ENCODE measurements at regions not wholly inside any gene's neighbourhood (a gene's known extent, or its start where the extent isn't known, plus 50 kb on each side); places are given as distances from the start of the nearest gene placed in this dataset.
A peak's percentile ranks its signal among the peaks of the same experiment; 100 is the strongest.
"Not testable (repeated sequence)": the region's sequence is repeated elsewhere in the genome, so short reads cannot be mapped to it uniquely, and the experiment has no call there.

DNA sequence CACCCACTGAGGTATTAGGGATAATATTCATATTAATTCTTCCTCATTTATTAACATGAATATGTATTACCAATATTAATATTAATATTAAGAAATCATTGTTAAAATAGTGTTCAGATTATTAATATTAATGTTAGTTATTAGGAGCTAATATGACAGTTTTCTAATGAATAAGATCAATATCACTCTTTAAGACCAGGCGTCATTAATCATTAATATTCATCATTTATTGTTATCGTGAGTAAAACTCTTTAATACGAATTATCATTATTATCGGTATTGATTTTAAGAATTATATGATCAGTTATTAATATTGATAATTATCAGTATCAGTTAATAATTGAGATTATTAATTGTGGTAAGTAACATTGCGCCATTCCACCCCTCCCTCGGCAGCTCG is 101.0 kb upstream of the HMX1 start:
- DNase-seq = not testable (repeated sequence)

- not testable (repeated sequence) for DNase-seq
Observed at GRCh38 chr4:8965896-8966295, 94.3 kb upstream of the HMX1 start.

DNA sequence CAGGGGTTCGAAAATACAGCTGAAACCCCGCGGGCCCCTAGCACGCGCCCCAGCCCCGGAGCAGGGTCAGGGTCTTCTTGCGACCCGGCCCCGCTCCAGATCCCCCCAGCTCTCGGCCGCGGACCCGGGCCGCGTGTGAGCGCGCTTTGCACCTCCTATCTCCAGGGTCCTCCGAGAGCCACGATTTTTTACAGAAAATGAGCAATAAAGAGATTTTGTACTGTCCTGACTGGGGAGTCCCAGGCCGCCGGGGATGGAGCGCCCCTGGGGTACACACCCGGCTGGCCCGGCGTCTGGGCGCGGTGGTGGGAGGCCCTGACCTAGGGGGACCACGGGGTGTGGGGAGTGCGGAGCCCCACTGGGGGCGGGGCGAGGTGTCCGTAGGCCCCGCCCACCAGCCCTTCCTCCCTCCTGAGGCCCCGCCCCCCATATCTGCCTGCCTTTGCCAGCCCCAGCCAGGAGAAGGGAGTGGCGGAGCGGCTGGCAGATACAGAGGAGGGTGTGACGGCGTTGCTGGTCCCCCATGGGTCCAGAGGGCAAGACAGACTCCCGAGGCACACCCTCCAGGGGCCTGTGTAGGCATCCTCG is 92.7 kb upstream of the HMX1 start:
- not testable (repeated sequence) for DNase-seq

GRCh38 chr4:8963533-8963932 is 91.9 kb upstream of the HMX1 start:
- DNase-seq = not testable (repeated sequence)

GRCh38 chr4:8961343-8961742 is 89.7 kb upstream of the HMX1 start:
- peak in 4 of 6 experiments; percentile 3 to 7 (median 6) for DNase-seq

- not testable (repeated sequence) for DNase-seq
Observed at GRCh38 chr4:8959471-8959870, 87.8 kb upstream of the HMX1 start.

DNA sequence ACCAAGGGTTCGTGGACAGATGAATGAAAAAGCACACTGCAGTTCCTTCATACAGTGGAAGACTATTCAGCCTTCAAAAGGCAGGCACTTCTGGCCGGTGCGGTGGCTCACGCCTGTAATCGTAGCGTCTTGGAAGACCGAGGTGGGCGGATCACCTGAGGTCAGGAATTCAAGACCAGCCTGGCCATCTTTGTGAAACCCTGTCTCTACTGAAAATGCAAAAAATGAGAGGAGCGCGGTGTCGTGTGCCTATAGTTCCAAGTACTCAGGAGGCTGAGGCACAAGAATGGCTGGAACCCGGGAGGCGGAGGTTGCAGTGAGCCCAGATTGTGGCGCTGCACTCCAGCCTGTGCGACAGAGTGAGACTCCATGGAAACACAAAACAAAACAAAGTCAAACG is 82.4 kb upstream of the HMX1 start:
- not testable (repeated sequence) for DNase-seq

- DNase-seq = not testable (repeated sequence)
Observed at GRCh38 chr4:8952791-8953190, 81.2 kb upstream of the HMX1 start.

- DNase-seq = not testable (repeated sequence)
Observed at GRCh38 chr4:8952109-8952508, 80.5 kb upstream of the HMX1 start.

DNA sequence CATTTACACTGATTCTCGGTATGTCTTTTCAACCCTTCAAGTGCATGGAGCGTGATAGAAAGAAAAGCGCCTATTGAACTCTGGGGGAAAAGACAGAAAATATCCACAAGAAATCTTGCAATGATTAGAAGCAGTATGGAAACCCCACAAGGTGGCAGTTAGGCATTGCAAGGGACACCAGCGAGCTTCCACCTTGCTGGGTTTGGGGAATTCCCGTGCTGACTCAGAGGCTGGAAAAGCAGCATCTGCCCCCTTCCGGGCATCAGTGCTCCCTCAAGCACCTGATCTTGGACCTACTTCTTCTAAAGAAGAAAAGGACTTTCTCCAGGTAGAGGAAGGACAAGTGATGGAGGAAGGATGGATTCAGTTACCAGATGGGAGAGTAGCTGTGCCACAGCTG is 73.9 kb upstream of the HMX1 start:
- not testable (repeated sequence) for DNase-seq

GRCh38 chr4:8943367-8943766 is 71.7 kb upstream of the HMX1 start:
- not testable (repeated sequence) for DNase-seq

GRCh38 chr4:8942088-8942487 is 70.4 kb upstream of the HMX1 start:
- not testable (repeated sequence) for DNase-seq

DNA sequence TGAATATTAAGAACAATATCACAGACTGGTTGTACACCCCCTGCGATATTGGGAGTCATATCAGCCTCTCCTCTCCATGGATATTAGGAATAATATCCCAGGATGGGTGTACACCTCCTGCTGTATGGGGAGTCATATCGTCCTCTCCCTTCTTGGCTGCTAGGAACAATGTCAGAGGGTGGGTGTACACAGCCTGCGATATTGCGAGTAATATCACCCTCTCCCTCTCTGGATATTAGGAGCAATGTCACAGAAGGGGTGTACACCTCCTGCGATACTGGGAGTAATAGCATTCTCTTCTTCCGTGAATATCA is 69.8 kb upstream of the HMX1 start:
- not testable (repeated sequence) for DNase-seq

GRCh38 chr4:8940792-8941491 is 69.3 kb upstream of the HMX1 start:
- no peak for DNase-seq

- no peak for DNase-seq
Observed at GRCh38 chr4:8939840-8940742, 68.5 kb upstream of the HMX1 start.

DNA sequence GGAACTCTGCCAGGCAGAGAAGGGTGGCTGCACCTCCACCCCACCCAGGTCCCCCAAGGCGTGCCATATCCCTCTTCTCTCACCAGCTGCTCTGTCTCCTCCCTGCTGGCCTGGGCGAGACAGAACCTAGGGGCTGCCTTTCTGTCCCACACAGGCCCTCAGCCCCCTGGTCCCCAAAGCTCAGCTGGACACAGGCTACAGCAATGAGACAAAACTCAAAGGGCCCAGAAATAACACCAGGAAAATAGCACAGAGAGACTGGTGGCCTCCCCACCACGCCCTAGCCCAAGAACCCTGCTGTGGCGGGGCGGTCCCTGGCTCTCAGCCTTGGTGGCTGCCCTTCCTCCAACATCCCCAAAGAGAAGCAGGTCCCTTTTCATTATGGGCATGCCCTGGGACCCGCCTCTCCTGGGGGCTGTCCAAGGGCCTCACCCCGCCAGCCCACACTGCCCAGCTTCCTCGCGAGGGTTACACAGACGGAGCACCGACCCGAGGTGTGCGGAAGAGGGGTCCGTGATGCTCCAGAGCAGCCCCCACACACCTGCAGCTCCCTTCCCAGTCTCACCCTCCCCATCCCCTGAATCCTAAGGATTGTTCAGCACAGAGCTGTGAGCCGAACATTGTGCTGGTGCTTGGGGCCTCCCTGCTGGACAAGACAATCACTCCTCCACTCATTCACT is 67.7 kb upstream of the HMX1 start:
- DNase-seq = no peak

DNA sequence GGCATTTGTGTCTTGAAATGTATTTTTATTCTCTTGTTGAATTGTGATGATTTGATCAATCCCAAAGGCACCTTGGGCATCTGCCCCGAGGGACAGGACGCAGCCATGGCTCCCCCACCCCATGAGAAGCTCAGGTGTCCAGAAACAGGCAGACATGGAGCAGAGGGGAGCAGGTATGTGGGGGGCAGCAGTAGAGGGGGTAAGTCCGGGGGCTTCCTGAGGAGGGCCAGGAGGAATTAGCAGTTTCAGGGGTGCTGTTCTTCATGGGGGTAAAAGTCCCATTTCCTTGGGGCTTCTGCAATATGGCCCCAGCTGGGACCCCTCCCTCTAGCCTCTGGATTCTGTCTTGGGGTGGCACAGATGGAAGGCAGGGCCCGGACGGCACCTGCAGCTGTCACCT is 67.0 kb upstream of the HMX1 start:
- no peak for DNase-seq

DNA sequence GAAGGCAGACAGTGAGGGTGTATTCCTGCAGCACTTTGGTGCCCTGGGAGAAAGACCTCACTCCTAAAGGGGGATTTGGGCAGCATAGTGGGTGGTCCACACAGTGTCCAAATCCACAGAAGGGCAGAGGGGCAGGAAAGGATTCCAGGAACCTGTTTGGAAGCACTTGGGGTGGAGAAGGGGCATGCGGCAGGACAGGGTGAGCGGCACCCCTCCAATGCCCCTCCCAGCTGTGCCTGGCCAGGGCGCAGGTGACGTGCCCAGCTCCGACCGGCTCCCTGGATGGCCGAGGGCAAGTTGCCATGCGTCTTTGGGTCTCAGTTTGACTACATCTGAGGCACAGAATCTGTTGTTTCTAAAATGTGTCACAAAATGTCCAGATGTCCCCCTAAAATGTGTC is 66.5 kb upstream of the HMX1 start:
- DNase-seq = no peak

DNA sequence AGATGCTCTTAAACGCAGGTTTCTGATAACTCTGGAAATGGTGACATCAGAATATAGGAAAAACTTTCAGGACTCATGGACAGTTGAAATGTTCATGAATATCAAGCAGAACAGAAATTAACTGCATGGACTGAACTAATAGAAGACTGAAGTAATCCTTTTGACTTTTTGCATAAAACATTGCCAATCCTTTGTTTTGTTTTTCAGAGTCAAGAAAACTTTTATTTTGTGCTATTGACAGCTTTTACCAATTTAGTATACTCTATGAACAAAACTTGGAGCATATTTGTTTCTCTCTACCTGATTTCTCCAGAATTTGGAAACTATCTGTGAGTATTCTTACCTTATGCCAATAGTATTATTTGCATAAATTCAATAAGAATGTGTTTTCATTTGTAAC is 61.2 kb upstream of the HMX1 start:
- no peak for DNase-seq

DNA sequence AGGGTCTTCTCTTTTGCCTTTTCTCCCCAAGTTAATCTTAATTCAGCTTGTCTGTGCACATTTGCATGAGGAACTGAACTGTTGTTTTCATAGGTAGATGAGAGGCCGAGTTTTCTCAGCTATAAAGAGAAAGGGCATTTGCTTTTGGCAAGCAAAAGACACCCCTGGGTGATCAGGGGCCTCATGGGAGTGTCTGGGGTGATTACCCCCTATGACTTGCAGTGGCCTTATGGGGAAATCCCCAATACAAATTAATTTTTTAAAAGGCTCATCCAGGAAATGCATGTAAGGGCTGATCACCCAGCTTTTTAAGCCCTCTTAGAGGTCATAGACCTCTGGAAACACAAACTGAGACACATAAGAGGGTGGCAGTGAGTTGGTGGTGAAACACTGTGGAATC is 56.4 kb upstream of the HMX1 start:
- DNase-seq = no peak

DNA sequence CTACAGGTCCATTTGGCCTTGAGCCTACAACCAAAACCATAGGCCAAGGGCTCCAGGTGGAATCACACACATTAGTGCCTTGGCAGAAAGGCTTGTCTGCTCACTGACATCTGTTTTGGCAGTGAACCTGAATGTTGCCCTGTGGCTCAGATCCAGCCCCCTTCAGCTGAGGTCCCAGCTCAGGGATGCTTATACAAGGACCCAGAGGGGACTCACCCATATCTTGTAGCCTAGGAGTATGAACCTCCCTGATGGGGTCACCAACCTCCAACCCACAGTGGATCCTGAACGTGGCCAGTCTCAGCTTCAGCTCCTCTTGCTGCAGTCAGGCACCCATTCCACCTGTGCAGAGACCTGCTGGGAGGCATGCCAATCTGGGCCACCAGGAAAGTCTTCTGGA is 50.8 kb upstream of the HMX1 start:
- no peak for DNase-seq

DNA sequence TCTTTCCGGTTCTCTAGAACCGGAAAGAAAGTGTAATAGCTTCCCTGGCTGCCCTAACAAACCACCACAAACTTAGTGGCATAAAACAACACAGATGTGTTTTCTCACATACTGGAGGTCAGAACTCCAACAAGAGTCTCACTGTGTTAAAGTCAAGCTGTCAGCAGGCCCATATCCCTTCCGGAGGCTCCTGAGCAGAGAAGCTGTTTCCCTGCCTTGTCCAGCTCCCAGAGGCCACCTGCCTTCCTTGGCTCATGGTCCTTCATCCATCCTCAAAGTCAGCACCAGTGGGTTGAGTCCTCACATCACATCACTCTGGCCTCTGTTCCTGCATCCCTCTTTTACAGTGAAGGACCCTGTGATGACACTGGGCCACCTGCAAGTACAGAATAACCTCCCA is 49.8 kb upstream of the HMX1 start:
- no peak for DNase-seq

Data from stimulated activated naive CD4-positive, alpha-beta T cell (primary cell).